HCT116 (cell line): ENCODE measurements at regions not wholly inside any gene's neighbourhood (a gene's known extent, or its start where the extent isn't known, plus 50 kb on each side); places are given as distances from the start of the nearest gene placed in this dataset.

Source experiments
- ATAC-seq: fragments of 200-7000 bp; cut with Tn5 transposase; 2 replicates; pipeline ENCODE4 v1.9.1; 2020; ENCODE audit warnings: mild to moderate bottlenecking, moderate library complexity
- BruUV-seq: library from RNA; stranded (reverse); fragments of 400-500 nt; replicated peaks from 2 replicates; lab custom pipeline; 2021; lab: Mats Ljungman, UMichigan
- CTCF ChIA-PET: fragments of 300-600 bp; sonication (Branson Sonifier 250); formaldehyde crosslinking; loops from one replicate; lab custom pipeline; 2021; ENCODE audit warnings: antibody characterized with exemption; lab: Charles Lee
- POLR2A ChIA-PET: fragments of 300-600, 350-600 bp; sonication (Branson Sonifier 250); formaldehyde crosslinking; loops from one replicate; lab custom pipeline; 2021; ENCODE audit warnings: antibody characterized with exemption; lab: Charles Lee
- RAD21 ChIA-PET, 2 experiments: fragments of 300-600 bp; sonication (Branson Sonifier 250); formaldehyde crosslinking; loops; one replicate each; lab custom pipeline; 2023; ENCODE audit warnings: low total read pairs in 2 of 2; ENCODE audit not compliant: uncharacterized antibody in 2 of 2, unreplicated experiment in 2 of 2, low non-redundant PET in 1 of 2; lab: Charles Lee
- DNase-seq: peaks from one replicate; pipeline ENCODE4 v3.0.0-alpha.2; 2010; ENCODE audit warnings: low read depth, low spot score
- H2AFZ ChIP-seq: fragments of 200-600 bp; shearing (Covaris generic), sonication (generic); 2 replicates; pipeline ENCODE4 v1.6.1; 2017; ENCODE audit warnings: low read depth, mixed run types, mixed read lengths, antibody characterized with exemption, low read length; ENCODE audit not compliant: poor library complexity, severe bottlenecking
- H3K27ac ChIP-seq: 2 replicates; pipeline ENCODE4 v1.5.1; 2012; ENCODE audit warnings: low read depth, low read length
- H3K27me3 ChIP-seq: fragments of 200-600 bp; sonication (generic); 2 replicates; pipeline ENCODE4 v1.6.1; 2016; ENCODE audit warnings: mixed run types, low read length, mixed read lengths; ENCODE audit not compliant: insufficient read depth
- H3K36me3 ChIP-seq, 2 experiments: fragments of 200-500 bp in 1 of 2; fragments of 200-600 bp in 1 of 2; sonication (Bioruptor generic) in 1 of 2; sonication (generic) in 1 of 2; 2 replicates each; pipeline versions ENCODE4 v1.5.1 to v1.6.1; 2014 to 2016; ENCODE audit warnings: low read length in 2 of 2, inconsistent platforms in 1 of 2, mixed read lengths in 1 of 2, mixed run types in 1 of 2; ENCODE audit not compliant: insufficient read depth in 2 of 2, control insufficient read depth in 1 of 2
- H3K4me1 ChIP-seq, 2 experiments: fragments of 200-600 bp in 1 of 2; sonication (generic) in 1 of 2; 2 replicates each; pipeline versions ENCODE4 v1.5.1 to v1.6.1; 2012 to 2017; ENCODE audit warnings: low read length in 2 of 2, inconsistent platforms in 1 of 2, mild to moderate bottlenecking in 1 of 2, mixed read lengths in 1 of 2, mixed run types in 1 of 2, moderate library complexity in 1 of 2; ENCODE audit not compliant: insufficient read depth in 2 of 2, control insufficient read depth in 1 of 2
- H3K4me2 ChIP-seq: fragments of 200-600 bp; sonication (generic); 2 replicates; pipeline ENCODE4 v1.6.1; 2017; ENCODE audit warnings: mixed run types, low read length, mixed read lengths
- H3K4me3 ChIP-seq, 2 experiments: fragments of 200-600 bp in 1 of 2; sonication (generic) in 1 of 2; replicated peaks in 1 of 2; 2 replicates each; pipeline ENCODE4 v1.5.1; 2011 to 2016; ENCODE audit warnings: low read length in 2 of 2, control low read depth in 1 of 2, low read depth in 1 of 2, mild to moderate bottlenecking in 1 of 2, mixed read lengths in 1 of 2, mixed run types in 1 of 2
- H3K79me2 ChIP-seq: fragments of 200-600 bp; sonication (generic); 2 replicates; pipeline ENCODE4 v1.6.1; 2017; ENCODE audit warnings: mild to moderate bottlenecking, mixed run types, low read length, moderate library complexity, mixed read lengths; ENCODE audit not compliant: insufficient read depth
- H3K9ac ChIP-seq: fragments of 200-600 bp; sonication (generic); 2 replicates; pipeline ENCODE4 v1.6.1; 2016; ENCODE audit warnings: low read length, mixed read lengths
- H3K9me2 ChIP-seq: fragments of 200-600 bp; sonication (generic), shearing (Covaris generic); 2 replicates; pipeline ENCODE4 v1.6.1; 2017; ENCODE audit warnings: mixed run types, mild to moderate bottlenecking, moderate library complexity; ENCODE audit not compliant: insufficient read depth
- H3K9me3 ChIP-seq, 2 experiments: fragments of 200-500 bp in 1 of 2; fragments of 200-600 bp in 1 of 2; sonication (Bioruptor generic) in 1 of 2; sonication (generic) in 1 of 2; 2 replicates each; pipeline ENCODE4 v1.6.1; 2014 to 2017; ENCODE audit warnings: low read length in 2 of 2, mixed read lengths in 2 of 2, inconsistent platforms in 1 of 2, low read depth in 1 of 2, mild to moderate bottlenecking in 1 of 2, mixed run types in 1 of 2, moderate library complexity in 1 of 2; ENCODE audit not compliant: control insufficient read depth in 1 of 2, insufficient read depth in 1 of 2
- H4K20me1 ChIP-seq: fragments of 200-600 bp; sonication (generic), shearing (Covaris generic); 2 replicates; pipeline ENCODE4 v1.6.1; 2017; ENCODE audit warnings: mixed run types, mild to moderate bottlenecking, moderate library complexity; ENCODE audit not compliant: insufficient read depth
- CEBPB ChIP-seq: IDR thresholded peaks from 2 replicates; pipeline ENCODE4 v1.6.1; 2012; ENCODE audit warnings: low read depth
- CTCF ChIP-seq, 3 experiments: fragments of 200-600 bp in 1 of 3; sonication (generic) in 1 of 3; IDR thresholded peaks in 2 of 3; conservative IDR thresholded peaks in 1 of 3; 2 replicates each; pipeline ENCODE4 v1.5.1; 2012 to 2017; ENCODE audit warnings: low read depth in 2 of 3, low read length in 2 of 3, antibody characterized with exemption in 1 of 3, borderline replicate concordance in 1 of 3, control low read depth in 1 of 3, mild to moderate bottlenecking in 1 of 3, mixed read lengths in 1 of 3, mixed run types in 1 of 3, moderate library complexity in 1 of 3; ENCODE audit not compliant: insufficient read depth in 1 of 3
- EGR1 ChIP-seq: IDR thresholded peaks from 2 replicates; pipeline ENCODE4 v1.6.1; 2012; ENCODE audit warnings: low read depth
- ELF1 ChIP-seq: IDR thresholded peaks from 2 replicates; pipeline ENCODE4 v1.6.1; 2012; ENCODE audit warnings: low read depth, borderline replicate concordance
- FOSL1 ChIP-seq: IDR thresholded peaks from 2 replicates; pipeline ENCODE4 v1.6.1; 2012; ENCODE audit warnings: low read depth
- JUND ChIP-seq: IDR thresholded peaks from 2 replicates; pipeline ENCODE4 v1.6.1; 2012
- POLR2AphosphoS5 ChIP-seq: IDR thresholded peaks from 2 replicates; pipeline ENCODE4 v1.6.1; 2011; ENCODE audit warnings: mild to moderate bottlenecking, low read depth, low read length, moderate library complexity
- RAD21 ChIP-seq: IDR thresholded peaks from 2 replicates; pipeline ENCODE4 v1.6.1; 2012; ENCODE audit warnings: low read depth, mild to moderate bottlenecking
- SRF ChIP-seq: IDR thresholded peaks from 2 replicates; pipeline ENCODE4 v1.6.1; 2012; ENCODE audit warnings: low read depth
- ZBTB33 ChIP-seq: IDR thresholded peaks from 2 replicates; pipeline ENCODE4 v1.6.1; 2011; ENCODE audit warnings: mild to moderate bottlenecking, low read length, moderate library complexity; ENCODE audit not compliant: insufficient replicate concordance; ENCODE audit errors: extremely low read depth
- ZFX ChIP-seq: fragments of 450-650 bp; IDR thresholded peaks from 2 replicates; pipeline ENCODE4 v1.6.1; 2017
- ZNF274 ChIP-seq: fragments of 200-500 bp; sonication (Bioruptor generic); IDR thresholded peaks from 2 replicates; pipeline ENCODE4 v1.6.1; 2014; ENCODE audit warnings: mild to moderate bottlenecking, low read depth, low read length, inconsistent platforms
- intact Hi-C: fragments of 100-400 bp; cut with micrococcal nuclease; formaldehyde crosslinking; loops from 2 replicates; pipeline ENCODE4 v1.10.0; 2022
- TF ChIP-seq, protein P1 (sequence below): IDR thresholded peaks from 2 replicates; pipeline ENCODE4 v1.6.1; 2012

- ATAC-seq (no peak), DNase-seq (no peak)
- POLR2A ChIA-PET: no interaction called here
- Histone ChIP-seq H3K79me2 (no peaks in the 10 kb centered on the region), H3K4me1 (no peaks in the 10 kb centered on the region), H3K36me3 (no peaks in the 10 kb centered on the region), H3K27me3 (peaks cover 35% of the 10 kb centered on the region; the same call in 1 of the 2 replicates), H4K20me1 (no peaks in the 10 kb centered on the region), H3K9ac (no peak overlapping the region), H3K9me2 (no peaks in the 10 kb centered on the region), H3K9me3 (no peaks in the 10 kb centered on the region), H3K27ac (no peak overlapping the region), H3K4me2 (no peak overlapping the region)
- intact Hi-C loops: loop anchor here (1.0 to 2.0 kb wide), 3 partner anchors 46 to 294 kb away; no protein-coding TSS in a partner anchor
- RAD21 ChIA-PET: no interaction called here
- CTCF ChIA-PET: interaction anchor here (0.7 to 1.9 kb wide), 20 partner anchors 11 to 320 kb away, joined by 3 to 19 read pairs (median 7); no protein-coding TSS in a partner anchor
- BruUV-seq: no TSS peak
- TF ChIP-seq RAD21: no peak
- TF ChIP-seq EGR1: no peak
- TF ChIP-seq CTCF (IDR thresholded peaks at IDR 0.05 in 2 of 3, conservative IDR thresholded peaks at IDR 0.05 in 1 of 3; ENCODE audit: borderline replicate concordance in 1 of 3, insufficient read depth in 1 of 3, low read depth in 2 of 3, low read length in 2 of 3): no peak
- TF ChIP-seq ZNF274: no peak
- TF ChIP-seq, protein P1, sequence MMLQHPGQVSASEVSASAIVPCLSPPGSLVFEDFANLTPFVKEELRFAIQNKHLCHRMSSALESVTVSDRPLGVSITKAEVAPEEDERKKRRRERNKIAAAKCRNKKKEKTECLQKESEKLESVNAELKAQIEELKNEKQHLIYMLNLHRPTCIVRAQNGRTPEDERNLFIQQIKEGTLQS: no peak
- TF ChIP-seq, all 23 proteins: peak for 0
- Histone ChIP-seq H2AFZ (no peak overlapping the region), H3K4me3 (no peak overlapping the region)
Observed at GRCh38 chr7:31442626-31443025, 71.3 kb upstream of the ITPRID1 start.

GRCh38 chr7:31443457-31443856 lies 70.4 kb upstream of the ITPRID1 start:
- Histone ChIP-seq H3K79me2 (no peaks in the 10 kb centered on the region), H4K20me1 (no peaks in the 10 kb centered on the region), H3K9ac (no peak overlapping the region), H3K4me3 (no peak overlapping the region), H3K27ac (no peak overlapping the region), H3K4me2 (no peak overlapping the region), H3K9me3 (no peaks in the 10 kb centered on the region), H3K27me3 (peaks cover 28% of the 10 kb centered on the region; the same call in 1 of the 2 replicates), H3K36me3 (no peaks in the 10 kb centered on the region), H3K4me1 (no peaks in the 10 kb centered on the region), H2AFZ (no peak overlapping the region), H3K9me2 (no peaks in the 10 kb centered on the region)
- ChIA-PET CTCF (interaction anchor here (0.6 to 1.9 kb wide), 26 partner anchors 12 to 459 kb away, joined by 3 to 19 read pairs (median 4); no protein-coding TSS in a partner anchor), POLR2A (interaction anchor here (0.8 kb wide), 1 partner anchor 761 kb away, joined by 3 read pairs; no protein-coding TSS in a partner anchor), RAD21 (no interaction called here)
- peak; percentile 87 for ATAC-seq
- intact Hi-C loops: loop anchor here (1.0 to 2.0 kb wide), 3 partner anchors 45 to 293 kb away; no protein-coding TSS in a partner anchor
- peak; percentile 32 for DNase-seq
- no TSS peak for BruUV-seq
- no peak for TF ChIP-seq FOSL1
- TF ChIP-seq RAD21: peak; percentile 76
- no peak for TF ChIP-seq EGR1
- no peak for TF ChIP-seq ZBTB33
- no peak for TF ChIP-seq POLR2AphosphoS5
- TF ChIP-seq ELF1: 0 out of 2 replicates have a peak, but pooled peaks have one; percentile 9
- no peak for TF ChIP-seq JUND
- TF ChIP-seq, protein P1: no peak
- TF ChIP-seq CEBPB: no peak
- no peak for TF ChIP-seq SRF
- no peak for TF ChIP-seq ZFX
